ENCODE measurements at regions not wholly inside any gene's neighbourhood (a gene's known extent, or its start where the extent isn't known, plus 50 kb on each side); places are given as distances from the start of the nearest gene placed in this dataset.
"Not testable (repeated sequence)": the region's sequence is repeated elsewhere in the genome, so short reads cannot be mapped to it uniquely, and the experiment has no call there.

DNA sequence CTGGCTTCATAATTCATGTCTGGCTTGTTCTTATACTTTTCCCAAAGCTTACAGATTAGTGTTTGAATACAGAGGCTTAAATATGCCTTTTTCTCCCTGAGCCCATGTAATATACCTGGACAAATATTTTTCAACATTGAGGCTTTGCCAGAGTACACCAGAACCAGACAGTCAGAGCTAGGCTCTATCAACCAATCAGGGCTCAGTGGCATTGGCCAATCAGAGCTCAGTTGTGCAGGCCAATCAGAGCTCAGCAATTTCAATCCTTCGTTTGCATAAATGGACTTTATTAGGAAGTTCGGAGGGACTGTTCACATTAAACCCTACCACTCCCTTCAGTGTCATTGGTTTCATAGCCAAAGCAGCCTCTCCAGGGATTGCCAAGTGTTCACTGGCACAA is 51.2 kb upstream of the TMSB15B start:
- BruUV-seq (replicated peaks): no TSS peak
- H3K36me3 ChIP-seq (ENCODE audit: insufficient read depth, low read length, poor library complexity, severe bottlenecking): no peaks in the 10 kb centered on the region
- no peak overlapping the region for H3K4me3 ChIP-seq (ENCODE audit: low read depth, low read length, poor library complexity, severe bottlenecking)
- TF ChIP-seq EZH2 (IDR thresholded peaks at IDR 0.05; ENCODE audit: borderline replicate concordance, low read depth, low read length, poor library complexity, severe bottlenecking): no peak
- TF ChIP-seq, protein P1, sequence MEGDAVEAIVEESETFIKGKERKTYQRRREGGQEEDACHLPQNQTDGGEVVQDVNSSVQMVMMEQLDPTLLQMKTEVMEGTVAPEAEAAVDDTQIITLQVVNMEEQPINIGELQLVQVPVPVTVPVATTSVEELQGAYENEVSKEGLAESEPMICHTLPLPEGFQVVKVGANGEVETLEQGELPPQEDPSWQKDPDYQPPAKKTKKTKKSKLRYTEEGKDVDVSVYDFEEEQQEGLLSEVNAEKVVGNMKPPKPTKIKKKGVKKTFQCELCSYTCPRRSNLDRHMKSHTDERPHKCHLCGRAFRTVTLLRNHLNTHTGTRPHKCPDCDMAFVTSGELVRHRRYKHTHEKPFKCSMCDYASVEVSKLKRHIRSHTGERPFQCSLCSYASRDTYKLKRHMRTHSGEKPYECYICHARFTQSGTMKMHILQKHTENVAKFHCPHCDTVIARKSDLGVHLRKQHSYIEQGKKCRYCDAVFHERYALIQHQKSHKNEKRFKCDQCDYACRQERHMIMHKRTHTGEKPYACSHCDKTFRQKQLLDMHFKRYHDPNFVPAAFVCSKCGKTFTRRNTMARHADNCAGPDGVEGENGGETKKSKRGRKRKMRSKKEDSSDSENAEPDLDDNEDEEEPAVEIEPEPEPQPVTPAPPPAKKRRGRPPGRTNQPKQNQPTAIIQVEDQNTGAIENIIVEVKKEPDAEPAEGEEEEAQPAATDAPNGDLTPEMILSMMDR (conservative IDR thresholded peaks at IDR 0.05; ENCODE audit: low read depth, low read length): no peak
- H3K4me1 ChIP-seq (ENCODE audit: insufficient read depth, low read length, poor library complexity, severe bottlenecking): no peaks in the 10 kb centered on the region
- intact Hi-C loops (cut with micrococcal nuclease; ENCODE audit: unreplicated experiment): no loop called here
- DNase-seq (ENCODE audit: low spot score): no peak
- CTCF ChIA-PET: no interaction called here
- H3K27ac ChIP-seq (ENCODE audit: low read depth, low read length, poor library complexity, severe bottlenecking): no peak overlapping the region
- POLR2A ChIA-PET (ENCODE audit: low non-redundant PET): no interaction called here
- peaks cover 9% of the 10 kb centered on the region for H3K27me3 ChIP-seq (replicated peaks; ENCODE audit: insufficient read depth, low read depth, low read length, poor library complexity)
- H3K9me3 ChIP-seq (ENCODE audit: low read depth, low read length, poor library complexity, severe bottlenecking): no peaks in the 10 kb centered on the region

- POLR2A ChIA-PET (ENCODE audit: low non-redundant PET): no interaction called here
- BruUV-seq (replicated peaks): no TSS peak
Measured at GRCh38 chrX:103910430-103910829, 52.0 kb upstream of the TMSB15B start.

DNA sequence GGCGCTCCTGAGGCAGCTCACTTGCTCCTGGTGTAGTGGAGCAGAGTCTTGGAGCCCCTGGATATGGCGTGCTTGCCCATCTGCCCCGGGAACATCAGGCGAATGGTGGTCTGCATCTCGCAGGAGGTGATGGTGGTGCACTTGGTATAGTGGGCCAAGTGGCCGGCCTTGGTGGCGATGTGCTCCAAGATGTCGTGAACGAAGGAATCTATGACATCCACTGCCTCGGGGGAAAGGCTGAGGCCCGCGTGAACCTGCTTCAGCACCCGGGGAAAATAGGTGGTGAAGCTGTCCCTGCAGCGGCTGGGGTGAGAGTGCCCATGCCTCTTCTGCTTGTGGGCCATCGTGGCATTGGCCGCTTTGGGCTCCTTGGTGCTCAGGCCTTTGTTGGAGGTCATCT is 58.1 kb upstream of the TMSB15B start:
- H3K4me1 ChIP-seq (ENCODE audit: insufficient read depth, low read length, poor library complexity, severe bottlenecking): no peaks in the 10 kb centered on the region
- ChIA-PET CTCF (no interaction called here), POLR2A (ENCODE audit: low non-redundant PET) (interaction anchor here (0.6 kb wide), 1 partner anchor 217 kb away, joined by 4 read pairs; no protein-coding TSS in a partner anchor)
- TF ChIP-seq, protein P1 (conservative IDR thresholded peaks at IDR 0.05; ENCODE audit: low read depth, low read length): no peak
- no peak for TF ChIP-seq EZH2 (IDR thresholded peaks at IDR 0.05; ENCODE audit: borderline replicate concordance, low read depth, low read length, poor library complexity, severe bottlenecking)
- intact Hi-C loops (cut with micrococcal nuclease; ENCODE audit: unreplicated experiment): no loop called here
- H3K36me3 ChIP-seq (ENCODE audit: insufficient read depth, low read length, poor library complexity, severe bottlenecking): no peaks in the 10 kb centered on the region
- no peak overlapping the region for H3K4me3 ChIP-seq (ENCODE audit: low read depth, low read length, poor library complexity, severe bottlenecking)
- DNase-seq (ENCODE audit: low spot score): no peak
- no TSS peak for BruUV-seq (replicated peaks)
- no peaks in the 10 kb centered on the region for H3K27me3 ChIP-seq (replicated peaks; ENCODE audit: insufficient read depth, low read depth, low read length, poor library complexity)
- no peaks in the 10 kb centered on the region for H3K9me3 ChIP-seq (ENCODE audit: low read depth, low read length, poor library complexity, severe bottlenecking)
- H3K27ac ChIP-seq (ENCODE audit: low read depth, low read length, poor library complexity, severe bottlenecking): no peak overlapping the region

More at GRCh38 chrX:103910430-103910829, 52.0 kb upstream of the TMSB15B start:
- no peak for DNase-seq (ENCODE audit: low spot score)
- H3K36me3 ChIP-seq (ENCODE audit: insufficient read depth, low read length, poor library complexity, severe bottlenecking): no peaks in the 10 kb centered on the region
- CTCF ChIA-PET: no interaction called here
- H3K27ac ChIP-seq (ENCODE audit: low read depth, low read length, poor library complexity, severe bottlenecking): no peak overlapping the region
- no peaks in the 10 kb centered on the region for H3K9me3 ChIP-seq (ENCODE audit: low read depth, low read length, poor library complexity, severe bottlenecking)
- no peaks in the 10 kb centered on the region for H3K4me1 ChIP-seq (ENCODE audit: insufficient read depth, low read length, poor library complexity, severe bottlenecking)
- no peak overlapping the region for H3K4me3 ChIP-seq (ENCODE audit: low read depth, low read length, poor library complexity, severe bottlenecking)
- TF ChIP-seq, protein P1 (conservative IDR thresholded peaks at IDR 0.05; ENCODE audit: low read depth, low read length): no peak
- no peak for TF ChIP-seq EZH2 (IDR thresholded peaks at IDR 0.05; ENCODE audit: borderline replicate concordance, low read depth, low read length, poor library complexity, severe bottlenecking)
- intact Hi-C loops (cut with micrococcal nuclease; ENCODE audit: unreplicated experiment): no loop called here
- H3K27me3 ChIP-seq (replicated peaks; ENCODE audit: insufficient read depth, low read depth, low read length, poor library complexity): peaks cover 9% of the 10 kb centered on the region

DNA sequence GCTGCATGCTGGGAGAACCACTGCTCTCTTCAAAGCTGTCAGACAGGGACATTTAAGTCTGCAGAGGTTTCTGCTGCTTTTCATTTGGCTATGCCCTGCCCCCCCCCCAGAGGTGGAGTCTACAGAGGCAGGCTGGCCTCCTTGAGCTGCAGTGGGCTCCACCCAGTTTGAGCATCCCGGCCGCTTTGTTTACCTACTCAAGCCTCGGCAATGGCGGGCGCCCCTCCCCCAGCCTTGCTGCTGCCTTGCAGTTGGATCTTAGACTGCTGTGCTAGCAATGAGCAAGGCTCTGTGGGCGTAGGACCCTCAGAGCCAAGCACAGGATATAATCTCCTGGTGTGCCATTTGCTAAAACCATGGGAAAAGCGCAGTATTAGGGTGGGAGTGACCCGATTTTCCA is 59.8 kb upstream of the TMSB15B start:
- H3K9me3 ChIP-seq (ENCODE audit: low read depth, low read length, poor library complexity, severe bottlenecking); H3K4me1 ChIP-seq (ENCODE audit: insufficient read depth, low read length, poor library complexity, severe bottlenecking); CTCF ChIA-PET; H3K27me3 ChIP-seq (replicated peaks; ENCODE audit: insufficient read depth, low read depth, low read length, poor library complexity); intact Hi-C loops (cut with micrococcal nuclease; ENCODE audit: unreplicated experiment); H3K36me3 ChIP-seq (ENCODE audit: insufficient read depth, low read length, poor library complexity, severe bottlenecking); BruUV-seq (replicated peaks); POLR2A ChIA-PET (ENCODE audit: low non-redundant PET); DNase-seq (ENCODE audit: low spot score); H3K27ac ChIP-seq (ENCODE audit: low read depth, low read length, poor library complexity, severe bottlenecking); H3K4me3 ChIP-seq (ENCODE audit: low read depth, low read length, poor library complexity, severe bottlenecking): not testable (repeated sequence)

Measured in A673 (cell line).